Gastrocnemius medialis (tissue), 4 donors: ENCODE measurements at regions not wholly inside any gene's neighbourhood (a gene's known extent, or its start where the extent isn't known, plus 50 kb on each side); places are given as distances from the start of the nearest gene placed in this dataset.

Source experiments
- ATAC-seq, 2 donors: fragments of 150-250 bp; one replicate each; pipeline ENCODE4 v1.9.1; 2016
- DNase-seq, 2 donors: peaks; one replicate each; pipeline ENCODE4 v3.0.0-alpha.2; 2019
- H3K27ac ChIP-seq, 4 donors: fragments of 200-600 bp; sonication (generic); 1 replicate in 1 of 4; 2 replicates in 3 of 4; pipeline ENCODE4 v1.5.1; 2016 to 2018; ENCODE audit warnings: mild to moderate bottlenecking in 2 of 4, moderate library complexity in 1 of 4
- H3K27me3 ChIP-seq, 3 donors: fragments of 200-600 bp; sonication (generic) in 2 of 3; 1 replicate in 1 of 3; 2 replicates in 2 of 3; pipeline versions ENCODE4 v1.5.1 to v1.6.0; 2016 to 2019; ENCODE audit warnings: mild to moderate bottlenecking in 1 of 3, moderate library complexity in 1 of 3
- H3K36me3 ChIP-seq, 2 donors: fragments of 200-600 bp; sonication (generic) in 1 of 2; one replicate each; pipeline ENCODE4 v1.5.1; 2017 to 2018
- H3K4me1 ChIP-seq, 2 donors: fragments of 200-600 bp; sonication (generic) in 1 of 2; one replicate each; pipeline ENCODE4 v1.5.1; 2016 to 2017; ENCODE audit warnings: mild to moderate bottlenecking in 2 of 2
- H3K4me3 ChIP-seq, 4 donors: fragments of 200-600 bp; sonication (generic) in 3 of 4; 1 replicate in 1 of 4; 2 replicates in 3 of 4; pipeline ENCODE4 v1.5.1; 2016 to 2019; ENCODE audit warnings: mild to moderate bottlenecking in 2 of 4
- H3K9me3 ChIP-seq, 3 donors: fragments of 200-600 bp; sonication (generic) in 2 of 3; 1 replicate in 1 of 3; 2 replicates in 2 of 3; pipeline ENCODE4 v1.5.1; 2016 to 2019
- CTCF ChIP-seq, 5 experiments: fragments of 450-650 bp in 3 of 5; fragments of 200-600 bp in 2 of 5; sonication (generic) in 2 of 5; IDR thresholded peaks in 4 of 5; conservative IDR thresholded peaks in 1 of 5; 1 replicate in 4 of 5; 2 replicates in 1 of 5; pipeline ENCODE4 v1.5.1; 2016 to 2019; ENCODE audit warnings: antibody characterized with exemption in 5 of 5, mild to moderate bottlenecking in 3 of 5, moderate library complexity in 3 of 5
- POLR2A ChIP-seq, 2 donors: fragments of 450-650 bp; IDR thresholded peaks; one replicate each; pipeline ENCODE4 v1.6.1; 2017; ENCODE audit warnings: antibody characterized with exemption in 2 of 2, mild to moderate bottlenecking in 2 of 2, moderate library complexity in 2 of 2
- in situ Hi-C, 4 donors: fragments of 200-750 bp; cut with MboI; loops; one replicate each; pipeline versions ENCODE4 v1.15.0 to v1.8.0; 2017; ENCODE audit warnings: low sequenced_read_pairs in 4 of 4
- intact Hi-C: fragments of 100-400 bp; cut with DNase I; formaldehyde crosslinking; loops from one replicate; pipeline ENCODE4 v1.15.1; 2023; ENCODE audit warnings: low total_unique reads

GRCh38 chr18:39494211-39494896, 1928.8 kb upstream of the CELF4 start:
- H3K4me1 ChIP-seq, result no peaks in the 10 kb centered on the region
- in situ Hi-C loops, result no loop called here
- DNase-seq, result no peak

GRCh38 chr18:39491408-39491807, 1925.8 kb upstream of the CELF4 start:
- Histone ChIP-seq H3K9me3 (no peaks in the 10 kb centered on the region), H3K4me3 (no peak overlapping the region), H3K27me3 (no peaks in the 10 kb centered on the region), H3K27ac (no peak overlapping the region), H3K36me3 (no peaks in the 10 kb centered on the region), H3K4me1 (no peaks in the 10 kb centered on the region)
- ATAC-seq (no peak), DNase-seq (no peak)
- TF ChIP-seq POLR2A (IDR thresholded peaks at IDR 0.05), result no peak
- no peak for TF ChIP-seq CTCF (IDR thresholded peaks at IDR 0.05 in 4 of 5, conservative IDR thresholded peaks at IDR 0.05 in 1 of 5)
- intact Hi-C loops (no loop called here), in situ Hi-C loops (no loop called here)

More at GRCh38 chr18:39494211-39494896, 1928.8 kb upstream of the CELF4 start:
- ATAC-seq, result no peak
- Histone ChIP-seq H3K36me3 (no peaks in the 10 kb centered on the region), H3K27me3 (no peaks in the 10 kb centered on the region), H3K4me3 (no peak overlapping the region), H3K9me3 (no peaks in the 10 kb centered on the region), H3K27ac (no peak overlapping the region)
- intact Hi-C loops, result no loop called here
- no peak for TF ChIP-seq POLR2A (IDR thresholded peaks at IDR 0.05)
- TF ChIP-seq CTCF (IDR thresholded peaks at IDR 0.05 in 4 of 5, conservative IDR thresholded peaks at IDR 0.05 in 1 of 5), result no peak

GRCh38 chr18:39489431-39489830, 1923.8 kb upstream of the CELF4 start:
- Histone ChIP-seq H3K27ac (no peak overlapping the region), H3K4me3 (no peak overlapping the region), H3K9me3 (no peaks in the 10 kb centered on the region), H3K4me1 (no peaks in the 10 kb centered on the region), H3K27me3 (no peaks in the 10 kb centered on the region), H3K36me3 (no peaks in the 10 kb centered on the region)
- DNase-seq (no peak), ATAC-seq (no peak)
- TF ChIP-seq POLR2A (IDR thresholded peaks at IDR 0.05), result no peak
- in situ Hi-C loops, result no loop called here
- intact Hi-C loops, result no loop called here

GRCh38 chr18:39487932-39488331, 1922.3 kb upstream of the CELF4 start:
- Histone ChIP-seq H3K4me3 (no peak overlapping the region), H3K4me1 (no peaks in the 10 kb centered on the region), H3K9me3 (no peaks in the 10 kb centered on the region), H3K27ac (no peak overlapping the region), H3K36me3 (no peaks in the 10 kb centered on the region), H3K27me3 (no peaks in the 10 kb centered on the region)
- TF ChIP-seq POLR2A (IDR thresholded peaks at IDR 0.05) (no peak), CTCF (IDR thresholded peaks at IDR 0.05 in 4 of 5, conservative IDR thresholded peaks at IDR 0.05 in 1 of 5) (no peak)
- in situ Hi-C loops (no loop called here), intact Hi-C loops (no loop called here)
- ATAC-seq (no peak), DNase-seq (no peak)

GRCh38 chr18:39486268-39486667, 1920.7 kb upstream of the CELF4 start:
- no peaks in the 10 kb centered on the region for H3K9me3 ChIP-seq
- TF ChIP-seq CTCF (IDR thresholded peaks at IDR 0.05 in 4 of 5, conservative IDR thresholded peaks at IDR 0.05 in 1 of 5), result no peak
- TF ChIP-seq POLR2A (IDR thresholded peaks at IDR 0.05), result no peak
- intact Hi-C loops (no loop called here), in situ Hi-C loops (no loop called here)
- no peaks in the 10 kb centered on the region for H3K27me3 ChIP-seq
- DNase-seq (no peak), ATAC-seq (no peak)
- H3K27ac ChIP-seq, result no peak overlapping the region
- no peaks in the 10 kb centered on the region for H3K36me3 ChIP-seq
- no peaks in the 10 kb centered on the region for H3K4me1 ChIP-seq
- no peak overlapping the region for H3K4me3 ChIP-seq
